ENCODE measurements at regions not wholly inside any gene's neighbourhood (a gene's known extent, or its start where the extent isn't known, plus 50 kb on each side); places are given as distances from the start of the nearest gene placed in this dataset.
"Not testable (repeated sequence)": the region's sequence is repeated elsewhere in the genome, so short reads cannot be mapped to it uniquely, and the experiment has no call there.

DNA sequence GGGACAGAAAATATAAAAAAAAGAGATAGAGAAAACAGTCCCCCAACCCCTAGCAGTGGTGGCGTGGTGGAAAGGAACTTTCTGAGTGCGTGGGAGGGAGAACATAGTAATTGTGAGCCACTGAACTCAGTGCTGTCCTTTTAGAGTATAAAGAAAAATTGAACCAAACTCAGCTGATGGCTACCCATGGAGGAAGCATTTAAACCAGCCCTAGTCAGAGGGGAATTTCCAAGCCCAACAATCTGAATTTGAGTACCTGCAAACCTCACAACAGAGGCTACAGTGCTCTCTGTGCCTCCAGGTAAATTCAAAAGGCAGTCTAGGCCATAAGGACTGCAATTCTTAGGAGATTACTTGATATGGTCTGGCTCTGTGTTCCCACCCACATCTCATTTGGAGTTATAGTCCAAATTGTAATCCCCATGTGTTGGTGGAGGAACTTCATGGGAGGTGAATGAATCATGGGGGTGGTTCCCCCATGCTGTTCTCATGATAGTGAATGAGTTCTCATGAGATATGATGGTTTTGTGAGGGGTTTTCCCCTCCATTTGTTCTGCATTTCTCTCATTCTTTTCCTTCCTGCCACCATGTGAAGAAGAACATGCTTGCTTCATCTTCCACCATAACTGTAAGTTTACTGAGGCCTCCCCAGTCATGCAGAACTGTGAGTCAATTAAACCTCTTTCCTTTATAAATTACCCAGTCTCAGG is 687.8 kb downstream of the FAM181B start:
- no peak for DNase-seq

DNA sequence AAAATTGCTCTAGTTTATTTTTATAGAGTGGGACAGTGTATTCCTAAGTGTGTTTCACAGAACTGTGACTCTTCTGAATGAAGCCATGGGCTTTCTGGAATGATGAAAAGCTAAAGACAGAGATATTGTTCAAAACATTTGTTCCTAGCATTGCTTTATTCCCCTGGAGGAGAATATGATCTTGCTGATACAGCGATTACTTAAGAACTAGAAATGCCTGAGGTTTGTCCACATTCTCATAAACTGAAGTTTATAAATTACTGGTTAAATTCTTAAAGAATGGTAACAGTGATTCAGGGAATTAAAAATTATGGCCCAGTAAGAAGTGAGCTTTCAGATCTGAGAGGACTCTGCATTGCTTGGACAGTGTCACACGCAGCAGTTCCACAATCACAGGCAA is 690.3 kb downstream of the FAM181B start:
- no peak for DNase-seq

DNA sequence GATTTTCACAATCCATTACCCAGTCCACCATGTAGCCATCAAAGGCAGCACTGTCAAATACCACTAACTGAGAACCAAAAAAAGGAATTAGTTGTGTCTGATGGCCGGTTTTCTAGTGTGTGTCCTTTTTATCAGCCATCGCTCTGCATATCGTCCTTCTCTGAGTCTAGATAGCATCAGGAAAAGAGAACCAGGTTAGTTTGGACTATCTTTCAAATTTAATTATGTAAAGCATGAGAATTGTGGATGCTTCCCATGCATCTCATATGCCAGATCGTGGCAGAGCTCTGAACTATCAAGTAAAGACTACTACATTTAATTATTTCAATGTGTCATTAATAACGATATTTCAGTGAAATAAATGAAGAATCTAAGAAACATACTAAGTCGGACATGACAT is 691.9 kb downstream of the FAM181B start:
- no peak for DNase-seq

DNA sequence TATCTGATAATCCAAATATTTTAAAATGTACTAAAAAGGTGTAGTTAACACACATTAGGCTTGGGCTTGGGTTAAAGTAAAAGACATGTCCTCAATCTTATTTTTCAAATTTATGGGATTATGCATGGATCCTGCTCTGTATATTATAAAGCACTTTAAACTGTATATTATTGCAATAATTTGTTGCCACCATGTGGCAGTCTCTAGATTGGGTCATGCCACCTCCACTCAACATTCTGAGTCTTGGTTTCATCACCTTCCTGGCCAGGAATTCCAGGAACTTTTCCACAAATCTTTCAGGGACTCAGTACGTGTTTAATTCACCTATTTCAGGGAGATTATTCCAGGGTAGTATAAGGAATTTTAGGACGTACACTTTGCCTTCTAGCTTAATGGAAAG is 695.5 kb downstream of the FAM181B start:
- no peak for DNase-seq

DNA sequence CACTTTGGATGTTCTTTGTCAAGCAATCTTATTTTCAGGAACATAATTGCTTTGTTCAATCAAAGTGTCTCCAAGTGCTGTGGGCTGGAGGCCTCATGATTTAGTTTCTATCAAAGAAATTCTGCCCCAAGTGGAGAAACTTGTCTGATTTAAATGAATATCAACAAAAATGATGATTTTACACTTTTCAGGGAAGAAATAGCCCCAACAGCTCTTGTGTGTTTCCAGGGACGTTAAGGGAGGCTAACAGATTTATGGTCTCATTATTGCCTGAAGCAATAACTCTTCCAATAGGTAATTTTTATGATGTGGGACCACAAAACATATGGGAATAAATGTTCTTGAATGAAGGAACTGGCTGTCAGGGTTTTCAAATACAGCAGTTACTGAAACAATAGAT is 699.1 kb downstream of the FAM181B start:
- DNase-seq = no peak

DNA sequence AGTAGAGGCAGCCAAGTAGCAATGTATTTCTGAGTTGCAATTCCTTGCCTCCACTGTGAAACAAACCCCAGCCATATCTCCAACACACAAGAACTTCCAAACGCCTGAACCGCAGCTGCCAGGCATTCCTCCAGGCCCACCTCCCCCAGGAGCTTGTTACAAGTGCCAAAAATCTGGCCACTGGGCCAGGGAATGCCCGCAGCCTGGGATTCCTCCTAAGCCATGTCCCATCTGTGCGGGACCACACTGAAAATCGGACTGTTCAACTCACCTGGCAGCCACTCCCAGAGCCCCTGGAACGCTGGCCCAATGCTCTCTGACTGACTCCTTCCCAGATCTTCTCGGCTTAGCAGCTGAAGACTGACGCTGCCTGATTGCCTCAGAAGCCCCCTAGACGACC is 706.3 kb downstream of the FAM181B start:
- not testable (repeated sequence) for DNase-seq

DNA sequence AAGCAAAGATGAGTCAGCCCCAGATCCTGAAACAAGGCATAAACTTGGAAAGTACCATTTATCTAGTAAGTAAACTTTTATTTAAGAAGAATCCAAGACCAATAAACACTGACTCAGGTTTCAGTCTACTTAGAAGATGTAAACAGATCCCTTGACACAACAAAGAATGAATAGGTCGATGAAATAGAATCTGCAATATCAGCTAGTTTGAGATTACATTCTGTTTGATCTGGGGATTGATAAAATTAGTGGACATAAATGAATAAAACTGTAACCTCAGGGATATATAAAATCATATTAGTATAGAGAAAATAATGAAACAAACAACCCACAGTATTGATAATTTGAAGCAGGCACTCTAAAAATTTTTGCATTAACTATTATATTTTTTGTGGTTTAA is 708.9 kb downstream of the FAM181B start:
- no peak for DNase-seq

DNA sequence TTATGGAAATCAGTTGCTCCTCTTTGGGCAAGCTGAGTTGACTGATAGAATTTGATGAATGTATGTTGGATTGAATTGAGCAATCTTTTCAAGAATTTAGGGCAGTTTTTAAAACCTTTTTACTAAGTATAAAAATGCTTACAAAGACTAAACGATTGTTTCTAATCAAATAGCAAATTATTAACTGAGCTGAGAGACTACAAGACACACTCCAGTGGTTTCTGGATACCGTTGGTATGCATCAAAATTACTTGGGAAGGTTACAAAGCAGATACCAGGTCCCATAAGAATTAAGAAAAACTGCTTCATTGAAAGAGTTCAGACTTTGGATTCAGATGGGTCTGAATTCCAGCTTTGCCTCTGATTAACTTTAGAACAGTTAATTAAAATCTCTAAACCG is 721.4 kb downstream of the FAM181B start:
- no peak for DNase-seq

DNA sequence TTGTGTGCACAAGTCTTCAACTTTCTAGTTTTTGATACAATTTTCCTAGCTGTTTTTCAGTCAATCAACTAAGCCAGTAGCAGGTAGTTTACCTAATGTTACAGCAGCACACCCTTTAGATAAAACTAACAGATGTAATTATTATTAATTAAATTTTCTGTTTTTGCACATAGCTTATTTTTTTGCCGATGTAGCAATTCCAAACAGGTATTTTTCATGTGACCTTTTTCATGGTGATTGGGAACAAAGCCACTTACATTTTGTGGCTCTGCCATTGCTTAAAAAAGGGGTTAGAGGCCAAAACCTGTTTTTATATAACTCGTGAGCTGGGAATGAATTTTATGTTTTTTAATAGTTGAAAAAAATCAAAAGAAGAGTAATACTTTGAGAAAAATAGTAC is 724.5 kb downstream of the FAM181B start:
- no peak for DNase-seq

DNA sequence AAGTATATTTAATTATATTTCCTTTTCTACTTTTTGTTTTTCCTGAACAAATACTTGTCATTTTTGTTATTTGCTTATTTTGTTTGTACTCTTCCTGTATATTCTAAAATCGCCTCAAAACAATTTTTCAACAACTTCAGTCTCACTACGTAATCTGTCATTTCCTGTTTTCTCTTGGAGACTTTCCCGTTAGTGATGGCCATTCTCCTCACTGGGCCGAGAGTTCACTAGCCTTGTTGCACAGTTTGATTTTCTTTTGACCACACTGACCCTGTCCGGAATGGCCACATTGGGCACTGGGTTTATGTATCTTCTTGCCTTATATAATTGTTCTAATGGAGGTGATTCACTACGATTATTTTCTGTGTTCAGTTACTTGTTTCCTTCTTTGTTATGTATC is 726.1 kb downstream of the FAM181B start:
- no peak for DNase-seq

DNA sequence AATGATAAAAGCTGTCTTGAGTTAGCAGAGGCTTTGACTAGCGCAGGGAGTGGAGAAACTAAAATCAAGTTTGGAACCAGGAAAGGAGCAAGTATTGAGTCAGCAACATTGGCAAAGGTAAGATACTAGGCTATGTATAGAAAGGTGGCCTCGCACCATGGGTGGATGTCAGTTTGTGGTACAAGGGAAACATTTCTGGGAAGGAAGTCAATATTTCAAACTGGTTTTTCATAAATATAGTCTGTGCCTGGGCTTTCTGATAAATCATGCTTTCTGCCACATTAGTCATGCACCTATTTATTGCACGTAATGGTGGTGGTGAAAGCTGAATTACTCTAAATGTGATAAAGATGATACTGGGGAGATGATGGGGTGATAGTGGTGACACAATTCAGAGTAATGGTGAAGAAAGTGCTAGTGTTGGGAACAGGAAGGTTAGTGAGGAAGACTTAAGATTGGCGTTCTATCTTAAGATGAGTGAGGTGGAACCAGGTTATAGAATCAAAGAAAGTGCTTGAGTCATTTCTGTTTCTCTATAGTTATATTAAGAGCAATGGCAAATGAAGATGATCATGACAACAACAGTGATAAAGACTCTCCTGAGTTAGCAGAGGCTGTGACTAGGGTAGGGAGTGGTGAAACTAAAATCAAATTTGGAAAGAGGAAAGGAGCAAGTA is 729.0 kb downstream of the FAM181B start:
- DNase-seq = no peak

DNA sequence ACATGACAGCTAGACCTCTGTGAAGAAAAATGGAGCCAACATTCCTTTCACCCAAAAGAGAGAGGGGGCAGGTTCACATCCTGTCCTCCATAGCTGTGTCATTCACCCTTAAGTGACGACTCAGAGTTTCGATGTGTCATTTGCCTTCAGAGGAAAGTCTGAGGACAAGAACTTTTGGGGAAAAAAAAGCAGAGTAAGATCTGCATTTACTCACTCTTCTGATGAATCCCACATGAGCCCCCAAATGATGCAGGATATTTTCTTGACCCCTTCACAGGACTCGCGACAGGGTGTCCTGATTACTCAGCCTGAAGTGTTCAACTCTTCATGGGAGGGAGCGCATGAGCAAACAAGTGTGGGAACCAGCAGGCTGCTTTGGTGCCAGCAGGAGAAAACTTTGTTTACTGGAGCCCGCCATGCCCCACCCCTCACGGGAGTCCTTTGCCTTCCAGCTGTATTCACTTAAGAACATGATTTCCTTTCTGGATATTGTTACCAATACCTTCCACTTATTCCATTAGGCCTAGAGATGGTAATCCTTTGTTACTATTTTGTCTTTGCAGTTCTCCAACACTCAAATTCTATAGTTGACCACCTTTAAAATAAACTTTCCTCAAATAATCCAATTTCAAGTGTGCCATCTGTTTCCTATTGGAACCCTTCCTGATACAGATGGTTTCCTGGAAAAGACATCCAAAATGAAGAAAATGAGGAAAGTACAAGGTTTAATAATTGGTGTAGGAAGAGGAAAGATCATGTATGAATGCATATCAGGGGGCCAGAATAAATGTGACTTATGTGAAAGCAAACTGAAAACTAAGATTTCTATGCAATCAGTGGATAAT is 729.8 kb downstream of the FAM181B start:
- no peak for DNase-seq

DNA sequence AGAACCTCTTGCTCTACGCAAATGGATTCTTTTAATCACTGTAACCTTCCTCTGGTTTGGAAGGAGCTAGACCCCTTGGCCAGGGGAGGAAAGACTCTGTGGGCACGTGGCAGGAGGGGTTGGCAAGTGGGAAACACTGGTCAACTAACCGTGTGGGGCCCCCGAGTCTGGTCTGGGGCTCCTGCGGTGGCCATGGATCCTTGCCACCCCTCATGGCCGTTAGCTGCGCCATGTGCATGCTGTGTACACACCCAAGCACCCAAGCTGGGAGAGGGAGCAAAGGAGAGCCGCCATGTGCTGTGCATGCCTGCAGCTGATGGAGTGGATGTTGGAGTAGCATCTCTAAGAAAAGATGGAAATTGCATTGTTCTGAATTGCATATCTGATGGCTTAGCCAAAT is 730.6 kb downstream of the FAM181B start:
- no peak for DNase-seq

DNA sequence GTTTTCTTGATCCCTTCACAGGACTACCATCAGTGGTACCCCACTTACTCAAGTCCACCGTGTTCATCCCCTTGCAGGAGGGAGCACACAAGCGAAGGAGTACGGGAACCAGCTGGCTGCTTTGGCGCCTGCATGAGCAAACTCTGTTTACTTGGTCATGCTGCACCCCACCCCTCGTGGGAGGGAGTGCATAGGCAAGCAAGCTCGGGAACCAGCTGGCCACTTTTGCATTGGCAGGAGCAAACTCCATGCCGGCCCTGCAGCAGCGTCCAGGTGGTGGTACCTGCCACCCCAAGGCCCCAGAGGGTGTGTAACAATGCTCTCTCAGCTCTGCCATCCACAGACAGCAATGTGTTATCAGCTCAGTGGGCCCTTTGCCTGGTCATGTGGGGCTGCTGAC is 737.8 kb downstream of the FAM181B start:
- no peak for DNase-seq

DNA sequence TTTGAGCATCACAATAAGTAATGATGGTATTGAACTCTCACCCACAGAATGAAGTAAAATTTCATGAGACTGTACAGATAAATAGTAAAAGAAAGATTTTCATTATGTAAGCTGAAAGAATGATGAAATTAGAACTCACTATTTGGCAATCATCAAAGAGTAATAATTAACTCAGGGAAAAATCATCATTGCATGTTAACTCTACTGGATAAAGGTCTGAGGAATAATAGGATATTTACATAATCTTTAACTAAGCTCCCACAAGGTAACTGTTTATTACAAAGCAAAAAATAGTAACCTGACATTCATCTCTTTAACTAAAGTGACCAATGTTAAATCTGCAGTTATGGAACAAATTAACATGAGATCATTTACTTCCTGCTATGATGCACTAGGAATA is 739.9 kb downstream of the FAM181B start:
- DNase-seq = no peak

DNA sequence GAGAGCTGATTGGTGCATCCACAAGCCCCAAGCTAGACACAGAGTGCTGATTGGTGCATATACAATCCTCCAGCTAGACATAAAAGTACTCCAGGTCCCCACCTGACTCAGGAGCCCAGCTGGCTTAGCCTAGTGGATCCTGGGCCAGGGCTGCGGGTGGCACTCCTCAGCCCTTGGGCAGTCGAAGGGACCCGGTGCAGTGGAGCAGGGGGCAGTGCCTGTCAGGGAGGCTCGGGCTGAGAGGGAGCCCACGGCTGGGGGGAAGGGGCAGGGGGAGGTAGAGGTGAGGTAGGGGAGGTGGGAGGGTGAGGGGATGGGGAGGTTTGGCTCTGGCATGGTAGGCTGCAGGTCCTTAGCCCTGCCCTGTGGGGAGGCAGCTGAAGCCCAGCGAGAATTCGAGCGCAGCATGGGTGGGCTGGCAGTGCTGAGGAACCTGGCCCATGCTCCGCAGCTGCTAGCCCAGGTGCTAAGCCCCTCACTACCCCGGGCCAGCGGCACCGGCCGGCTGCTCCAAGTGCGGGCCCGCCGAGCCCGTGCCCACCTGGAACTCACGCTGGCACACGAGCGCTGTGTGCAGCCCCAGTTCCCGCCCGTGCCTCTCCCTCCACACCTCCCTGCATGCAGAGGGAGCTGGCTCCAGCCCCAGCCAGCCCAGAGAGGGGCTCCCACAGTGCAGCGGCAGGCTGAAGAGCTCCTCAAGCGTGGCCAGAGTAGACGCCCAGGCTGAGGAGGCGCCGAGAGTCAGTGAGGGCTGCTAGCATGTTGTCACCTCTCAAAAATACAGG is 742.8 kb downstream of the FAM181B start:
- DNase-seq = no peak

DNA sequence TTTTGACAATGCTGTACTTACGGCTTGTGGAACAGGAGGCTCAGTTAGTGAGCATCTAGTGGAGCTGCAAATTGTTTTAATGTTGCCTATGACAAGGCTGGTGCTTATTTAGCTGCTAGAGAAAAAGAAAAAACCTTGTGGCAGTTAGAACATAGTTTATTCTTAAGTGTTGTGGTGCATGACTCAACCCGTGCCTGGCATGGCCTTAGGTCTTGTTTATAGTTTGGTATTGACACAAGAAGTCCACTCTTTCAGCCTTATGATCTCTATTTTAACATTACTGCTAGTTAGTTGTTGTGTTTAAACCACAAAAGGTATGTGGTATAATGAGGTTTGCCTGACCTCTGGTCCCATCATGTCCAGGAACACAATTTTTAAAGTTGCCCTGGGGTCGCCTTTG is 744.6 kb downstream of the FAM181B start:
- no peak for DNase-seq

DNA sequence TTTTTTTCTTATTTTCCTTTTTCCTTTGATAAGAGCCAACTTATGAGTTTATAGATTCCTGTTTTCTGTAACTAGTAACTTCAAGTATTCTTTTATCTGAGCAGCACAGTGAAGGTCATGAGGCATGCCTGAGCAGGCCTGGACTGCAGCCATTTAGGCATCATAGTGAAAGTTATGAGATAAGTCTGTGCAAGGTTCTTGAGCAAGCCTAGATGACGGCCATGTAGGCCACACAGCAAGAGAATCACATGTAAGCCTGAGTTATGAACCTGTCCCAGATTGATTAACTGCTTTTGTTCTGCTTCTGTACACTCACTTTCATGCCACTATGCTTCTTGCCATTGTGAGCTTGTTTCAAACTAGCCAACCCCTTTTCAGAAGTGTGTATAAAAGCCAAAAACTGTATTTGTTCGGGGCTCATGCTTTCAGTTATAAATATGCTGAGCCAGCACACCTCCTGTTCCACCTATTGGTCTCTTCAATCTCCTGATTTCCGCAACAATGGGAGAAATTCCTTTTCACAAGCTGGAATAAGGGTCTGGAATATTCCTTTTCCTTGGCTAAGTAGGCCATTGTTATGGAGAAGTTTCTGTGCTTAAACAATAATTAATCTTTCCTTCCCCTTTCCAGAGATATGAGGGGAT is 745.7 kb downstream of the FAM181B start:
- DNase-seq = no peak

DNA sequence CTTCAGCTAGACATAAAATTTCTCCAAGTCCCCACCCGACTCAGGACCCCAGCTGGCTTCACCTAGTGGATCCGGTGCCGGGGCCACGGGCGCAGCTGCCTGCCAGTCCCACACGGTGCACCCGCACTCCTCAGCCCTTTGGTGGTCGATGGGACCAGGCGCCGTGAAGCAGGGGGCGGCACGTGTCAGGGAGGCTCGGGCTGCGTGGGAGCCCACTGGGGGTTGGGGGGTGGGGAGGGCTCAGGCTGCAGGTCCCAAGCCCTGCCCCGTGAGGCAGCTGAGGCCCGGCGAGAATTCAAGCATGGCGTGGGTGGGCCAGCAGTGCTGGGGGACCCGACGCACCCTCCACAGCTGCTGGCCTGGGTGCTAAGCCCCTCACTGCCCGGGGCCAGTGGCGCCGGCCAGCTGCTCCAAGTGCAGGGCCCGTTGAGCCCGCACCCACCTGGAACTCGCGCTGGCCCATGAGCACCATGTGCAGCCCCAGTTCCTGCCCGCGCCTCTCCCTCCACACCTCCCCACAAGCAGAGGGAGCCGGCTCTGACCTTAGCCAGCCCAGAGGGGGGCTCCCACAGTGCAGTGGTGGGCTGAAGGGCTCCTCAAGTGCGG is 747.0 kb downstream of the FAM181B start:
- DNase-seq = no peak

DNA sequence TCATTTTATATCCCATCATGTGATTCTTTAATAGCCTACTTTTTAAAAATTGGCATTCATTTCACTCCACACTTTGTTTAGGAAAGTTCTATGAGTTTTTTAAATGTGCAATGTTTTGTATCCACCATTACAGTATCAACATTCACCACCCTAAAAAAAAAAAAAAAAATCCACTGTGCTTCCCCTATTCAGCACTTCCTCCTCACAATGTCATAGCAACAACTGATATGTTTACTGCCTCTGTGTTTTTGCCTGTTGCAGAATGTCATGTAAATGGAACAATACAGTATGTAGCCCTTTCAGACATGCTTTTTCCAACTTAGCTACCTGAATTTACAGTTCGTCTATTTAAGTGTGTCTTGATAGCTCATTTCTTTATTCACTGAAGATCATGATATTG is 754.2 kb downstream of the FAM181B start:
- DNase-seq = no peak

DNA sequence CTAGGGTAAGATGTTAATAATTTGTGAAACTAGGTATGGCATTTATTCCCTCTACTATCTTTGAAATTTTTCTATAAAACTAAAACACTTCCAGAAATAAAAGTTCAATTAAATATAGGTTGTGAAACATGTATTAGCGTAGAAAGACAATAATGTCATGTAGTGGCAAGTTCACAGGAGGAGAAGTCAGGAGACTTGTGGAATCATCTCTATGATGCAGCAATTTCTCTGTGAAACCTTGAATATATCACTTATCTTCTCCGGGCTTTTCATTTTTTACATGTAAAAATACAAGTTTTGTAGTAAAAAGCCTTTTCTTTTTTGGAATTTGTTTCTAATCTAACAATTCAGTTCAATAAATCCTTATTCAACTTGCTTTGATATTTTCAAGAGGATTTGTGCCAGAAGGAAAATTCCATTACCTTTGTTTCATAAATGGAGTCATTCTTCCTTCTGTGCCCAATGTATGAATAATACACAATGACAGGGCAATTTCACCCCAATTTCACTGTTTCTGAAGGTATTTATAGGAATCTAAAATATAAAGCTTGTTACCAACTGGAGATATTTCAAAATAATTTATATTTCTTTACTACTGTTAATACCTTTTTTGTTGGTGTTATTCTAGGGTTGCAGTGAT is 758.3 kb downstream of the FAM181B start:
- DNase-seq = no peak
